Epithelial cell of esophagus (primary cell): ENCODE measurements at regions not wholly inside any gene's neighbourhood (a gene's known extent, or its start where the extent isn't known, plus 50 kb on each side); places are given as distances from the start of the nearest gene placed in this dataset.

ENCODE experiments used
- DNase-seq: peaks from one replicate; pipeline ENCODE4 v3.0.0; 2010; ENCODE audit warnings: low read depth
- H3K4me3 ChIP-seq: 2 replicates; pipeline ENCODE4 v1.5.1; 2011; ENCODE audit warnings: mild to moderate bottlenecking, low read length, control low read depth
- TF ChIP-seq, protein P1 (sequence below): IDR thresholded peaks from 2 replicates; pipeline ENCODE4 v1.5.1; 2011; ENCODE audit warnings: low read depth, mild to moderate bottlenecking, low read length, control low read depth, inconsistent platforms; ENCODE audit not compliant: insufficient read depth; ENCODE audit errors: missing control alignments

DNA sequence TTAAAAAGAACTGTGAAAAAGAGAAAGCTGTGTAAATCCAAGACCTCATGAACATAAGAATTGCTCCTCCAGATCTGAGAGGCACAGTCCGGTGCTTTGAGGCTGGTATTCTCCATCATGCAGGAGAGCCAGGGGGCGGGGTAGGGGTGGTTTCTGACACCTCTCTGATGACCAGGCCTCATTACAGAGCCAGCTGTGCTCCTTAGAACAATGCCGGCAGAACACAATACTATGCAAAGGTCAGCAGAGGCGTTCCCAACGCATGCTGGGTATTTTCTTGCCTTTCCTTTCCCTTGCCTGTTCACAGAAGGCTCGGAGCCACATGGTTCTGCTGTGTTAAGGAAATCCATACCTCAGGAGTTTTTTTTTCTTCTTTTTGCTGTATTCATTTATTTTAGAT lies 91.2 kb upstream of the SOD3 start:
- DNase-seq: no peak
- H3K4me3 ChIP-seq: no peak overlapping the region
- TF ChIP-seq, protein P1, sequence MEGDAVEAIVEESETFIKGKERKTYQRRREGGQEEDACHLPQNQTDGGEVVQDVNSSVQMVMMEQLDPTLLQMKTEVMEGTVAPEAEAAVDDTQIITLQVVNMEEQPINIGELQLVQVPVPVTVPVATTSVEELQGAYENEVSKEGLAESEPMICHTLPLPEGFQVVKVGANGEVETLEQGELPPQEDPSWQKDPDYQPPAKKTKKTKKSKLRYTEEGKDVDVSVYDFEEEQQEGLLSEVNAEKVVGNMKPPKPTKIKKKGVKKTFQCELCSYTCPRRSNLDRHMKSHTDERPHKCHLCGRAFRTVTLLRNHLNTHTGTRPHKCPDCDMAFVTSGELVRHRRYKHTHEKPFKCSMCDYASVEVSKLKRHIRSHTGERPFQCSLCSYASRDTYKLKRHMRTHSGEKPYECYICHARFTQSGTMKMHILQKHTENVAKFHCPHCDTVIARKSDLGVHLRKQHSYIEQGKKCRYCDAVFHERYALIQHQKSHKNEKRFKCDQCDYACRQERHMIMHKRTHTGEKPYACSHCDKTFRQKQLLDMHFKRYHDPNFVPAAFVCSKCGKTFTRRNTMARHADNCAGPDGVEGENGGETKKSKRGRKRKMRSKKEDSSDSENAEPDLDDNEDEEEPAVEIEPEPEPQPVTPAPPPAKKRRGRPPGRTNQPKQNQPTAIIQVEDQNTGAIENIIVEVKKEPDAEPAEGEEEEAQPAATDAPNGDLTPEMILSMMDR: no peak

DNA sequence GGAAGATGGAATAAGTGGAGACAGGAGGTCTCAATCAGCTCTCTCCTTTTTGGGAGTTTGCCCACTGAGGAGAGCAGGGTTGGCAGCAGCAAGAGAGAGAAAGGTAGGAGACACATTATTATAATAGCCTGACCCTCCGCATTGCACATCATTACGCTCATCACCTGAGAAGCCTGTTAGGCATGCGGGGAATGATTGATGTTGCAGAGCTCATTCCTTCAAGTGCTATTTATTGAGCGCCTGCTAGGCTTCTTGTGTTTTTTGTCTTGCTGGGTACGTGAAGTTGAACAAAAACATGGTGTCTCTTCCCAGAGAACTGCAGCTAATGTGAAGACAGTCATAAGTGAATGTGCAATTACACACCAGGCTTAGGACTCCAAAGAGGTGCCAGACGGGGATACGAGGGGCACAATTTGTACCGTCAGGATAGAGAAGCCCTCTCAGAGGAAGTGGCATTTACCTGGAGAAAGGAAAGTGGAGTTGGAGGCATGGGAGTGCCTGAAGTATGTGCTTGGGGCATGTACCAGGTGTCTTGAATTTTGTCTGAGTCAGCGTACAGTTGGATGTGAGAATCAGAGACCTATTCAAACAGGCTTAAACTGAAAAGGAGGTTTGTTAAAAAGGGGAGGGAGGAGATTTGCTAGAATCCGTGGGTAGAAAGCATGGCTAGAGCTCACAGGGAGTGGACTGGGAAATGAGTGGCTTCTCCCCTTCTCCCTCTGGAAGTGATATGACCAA lies 90.2 kb upstream of the SOD3 start:
- no peak overlapping the region for H3K4me3 ChIP-seq
- TF ChIP-seq, protein P1: no peak
- no peak for DNase-seq

DNA sequence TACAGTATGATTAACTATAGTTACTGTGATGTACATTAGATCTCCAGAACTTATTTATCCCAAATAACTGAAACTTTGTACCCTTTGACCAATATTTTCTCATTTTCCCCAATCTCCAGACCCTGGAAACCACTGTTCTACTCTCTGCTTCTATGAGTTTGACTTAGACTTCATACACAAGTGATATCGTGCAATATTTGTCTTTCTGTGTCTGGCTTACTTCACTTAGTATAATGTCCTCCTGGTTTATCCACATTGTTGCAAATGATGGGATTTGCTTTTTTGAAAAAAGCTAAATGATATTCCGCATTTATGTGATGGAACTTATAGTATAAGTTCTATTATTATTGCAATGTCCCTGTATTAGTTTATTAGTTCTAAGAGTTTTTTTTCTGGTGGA lies 81.8 kb upstream of the SOD3 start:
- no peak overlapping the region for H3K4me3 ChIP-seq
- DNase-seq: no peak
- TF ChIP-seq, protein P1: no peak

- TF ChIP-seq, protein P1: no peak
- DNase-seq: no peak
Measured at GRCh38 chr4:24719615-24720014, 75.8 kb upstream of the SOD3 start.

DNA sequence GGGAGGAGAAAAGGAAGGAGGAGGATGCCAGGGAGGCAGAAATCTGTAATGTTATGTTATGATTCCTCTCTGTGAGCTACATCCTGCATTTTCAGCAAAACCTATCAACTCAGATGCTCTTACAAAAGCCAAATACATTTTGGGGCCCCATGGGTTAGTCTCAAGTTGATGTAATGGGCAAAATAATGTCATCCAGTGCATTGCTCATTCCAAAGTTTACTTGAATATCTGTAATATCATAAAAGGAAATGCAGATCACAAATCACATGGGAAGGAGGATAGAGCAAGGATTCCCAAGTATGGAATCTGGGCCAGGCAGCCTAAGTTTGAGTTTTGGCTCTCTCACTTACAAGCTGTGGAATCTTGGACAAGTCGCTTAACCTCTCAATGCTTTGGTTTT lies 74.9 kb upstream of the SOD3 start:
- no peak for DNase-seq
- TF ChIP-seq, protein P1: no peak
- no peak overlapping the region for H3K4me3 ChIP-seq

More at GRCh38 chr4:24719615-24720014, 75.8 kb upstream of the SOD3 start:
- H3K4me3 ChIP-seq: no peak overlapping the region

DNA sequence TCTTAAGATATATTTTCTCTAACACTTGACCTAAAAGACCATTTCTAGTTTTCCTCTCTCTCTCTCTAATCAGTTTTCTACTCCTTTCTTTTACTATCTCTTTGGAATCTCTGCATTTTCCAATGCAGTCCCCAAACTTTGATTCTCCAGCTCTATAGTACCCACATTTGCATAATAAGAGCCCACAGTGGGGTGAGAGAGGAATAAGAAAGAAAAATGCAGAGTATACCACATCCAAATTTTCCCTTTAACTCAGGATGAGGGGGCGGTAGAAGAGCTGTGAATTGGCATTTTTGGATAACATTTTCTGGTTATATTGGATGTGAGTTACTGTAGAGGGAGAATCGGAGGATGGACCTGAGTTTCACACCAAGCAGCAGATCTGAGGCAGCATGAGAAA lies 74.4 kb upstream of the SOD3 start:
- no peak for DNase-seq
- H3K4me3 ChIP-seq: no peak overlapping the region
- TF ChIP-seq, protein P1: no peak

DNA sequence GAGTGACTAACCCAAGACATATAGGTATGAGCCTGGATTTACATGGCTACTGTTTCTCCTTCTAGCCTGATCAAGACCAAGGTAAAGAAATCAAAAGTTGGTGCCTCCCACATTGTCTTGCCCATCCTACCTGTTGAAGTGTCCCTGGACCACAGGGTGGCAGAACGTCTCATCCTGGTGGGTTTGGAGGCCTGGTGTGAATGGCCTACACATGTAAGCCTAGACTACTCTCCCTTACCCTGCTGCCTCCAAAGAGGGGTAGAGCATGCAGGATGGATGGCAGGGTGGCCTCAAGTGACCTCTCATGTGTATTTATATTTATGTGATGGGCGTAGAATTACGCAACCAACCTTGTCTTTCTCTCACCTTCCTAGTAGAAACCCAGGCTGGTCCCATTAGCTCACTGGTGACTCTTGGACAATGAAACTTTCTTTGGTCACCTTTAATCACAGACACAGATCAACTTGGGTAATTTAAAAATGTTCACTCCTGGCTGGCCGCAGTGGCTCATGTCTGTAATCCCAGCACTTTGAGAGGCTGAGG lies 73.3 kb upstream of the SOD3 start:
- TF ChIP-seq, protein P1: no peak
- DNase-seq: no peak

More for the DNA sequence above, 73.3 kb upstream of the SOD3 start:
- H3K4me3 ChIP-seq: no peak overlapping the region
